ENCODE measurements at regions not wholly inside any gene's neighbourhood (a gene's known extent, or its start where the extent isn't known, plus 50 kb on each side); places are given as distances from the start of the nearest gene placed in this dataset.

DNA sequence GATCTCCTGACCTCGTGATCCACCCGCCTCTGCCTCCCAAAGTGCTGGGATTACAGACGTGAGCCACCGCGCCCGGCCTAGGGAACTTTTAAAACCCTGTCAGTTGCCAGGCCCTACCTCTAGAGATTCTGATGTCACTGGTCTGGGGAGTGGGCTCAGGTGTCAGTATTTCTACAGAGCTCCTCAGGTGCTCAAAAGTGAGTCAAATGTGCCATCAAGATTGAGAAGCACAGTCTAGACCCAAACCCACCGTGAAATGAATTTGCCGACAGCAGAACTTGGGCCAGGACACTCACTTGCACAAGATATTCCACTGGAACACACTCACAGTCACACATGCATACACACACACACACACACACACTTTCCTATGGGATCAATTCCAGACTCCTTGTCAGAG, 215.5 kb downstream of the RRAGC start:
- no peaks in the 10 kb centered on the region for H3K9me3 ChIP-seq
- no peak overlapping the region for H3K27ac ChIP-seq
- no peaks in the 10 kb centered on the region for H3K27me3 ChIP-seq
- no peak for DNase-seq
- no peaks in the 10 kb centered on the region for H3K4me1 ChIP-seq
- TF ChIP-seq, protein P1, sequence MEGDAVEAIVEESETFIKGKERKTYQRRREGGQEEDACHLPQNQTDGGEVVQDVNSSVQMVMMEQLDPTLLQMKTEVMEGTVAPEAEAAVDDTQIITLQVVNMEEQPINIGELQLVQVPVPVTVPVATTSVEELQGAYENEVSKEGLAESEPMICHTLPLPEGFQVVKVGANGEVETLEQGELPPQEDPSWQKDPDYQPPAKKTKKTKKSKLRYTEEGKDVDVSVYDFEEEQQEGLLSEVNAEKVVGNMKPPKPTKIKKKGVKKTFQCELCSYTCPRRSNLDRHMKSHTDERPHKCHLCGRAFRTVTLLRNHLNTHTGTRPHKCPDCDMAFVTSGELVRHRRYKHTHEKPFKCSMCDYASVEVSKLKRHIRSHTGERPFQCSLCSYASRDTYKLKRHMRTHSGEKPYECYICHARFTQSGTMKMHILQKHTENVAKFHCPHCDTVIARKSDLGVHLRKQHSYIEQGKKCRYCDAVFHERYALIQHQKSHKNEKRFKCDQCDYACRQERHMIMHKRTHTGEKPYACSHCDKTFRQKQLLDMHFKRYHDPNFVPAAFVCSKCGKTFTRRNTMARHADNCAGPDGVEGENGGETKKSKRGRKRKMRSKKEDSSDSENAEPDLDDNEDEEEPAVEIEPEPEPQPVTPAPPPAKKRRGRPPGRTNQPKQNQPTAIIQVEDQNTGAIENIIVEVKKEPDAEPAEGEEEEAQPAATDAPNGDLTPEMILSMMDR (IDR thresholded peaks at IDR 0.05), result no peak
- TF ChIP-seq POLR2A (IDR thresholded peaks at IDR 0.05), result no peak
- H3K4me3 ChIP-seq, result no peak overlapping the region
- no peaks in the 10 kb centered on the region for H3K36me3 ChIP-seq

DNA sequence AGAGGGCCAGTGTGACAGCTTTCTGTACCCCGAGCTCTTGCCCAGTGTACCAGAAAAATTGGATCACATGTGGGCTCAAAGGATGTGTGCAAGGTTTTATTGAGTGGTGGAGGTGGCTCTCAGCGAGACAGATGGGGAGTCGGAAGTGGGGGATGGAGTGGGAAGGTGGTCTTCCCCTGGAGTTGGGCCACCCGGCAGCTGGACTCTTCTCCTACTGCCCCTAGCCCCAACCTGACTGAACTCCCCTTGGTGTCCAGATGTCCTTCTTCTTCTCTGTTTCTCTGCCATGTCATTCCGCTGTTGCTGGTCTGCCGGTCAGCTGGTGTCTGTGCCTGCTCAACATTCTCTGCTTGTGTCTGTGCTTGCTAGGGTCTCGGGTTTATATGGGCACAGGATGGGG, 217.9 kb downstream of the RRAGC start:
- no peak for DNase-seq
- H3K4me1 ChIP-seq, result no peaks in the 10 kb centered on the region
- H3K4me3 ChIP-seq, result no peak overlapping the region
- TF ChIP-seq, protein P1 (IDR thresholded peaks at IDR 0.05), result no peak
- no peak for TF ChIP-seq POLR2A (IDR thresholded peaks at IDR 0.05)
- no peaks in the 10 kb centered on the region for H3K36me3 ChIP-seq
- no peaks in the 10 kb centered on the region for H3K27me3 ChIP-seq
- H3K9me3 ChIP-seq, result no peaks in the 10 kb centered on the region
- no peak overlapping the region for H3K27ac ChIP-seq

DNA sequence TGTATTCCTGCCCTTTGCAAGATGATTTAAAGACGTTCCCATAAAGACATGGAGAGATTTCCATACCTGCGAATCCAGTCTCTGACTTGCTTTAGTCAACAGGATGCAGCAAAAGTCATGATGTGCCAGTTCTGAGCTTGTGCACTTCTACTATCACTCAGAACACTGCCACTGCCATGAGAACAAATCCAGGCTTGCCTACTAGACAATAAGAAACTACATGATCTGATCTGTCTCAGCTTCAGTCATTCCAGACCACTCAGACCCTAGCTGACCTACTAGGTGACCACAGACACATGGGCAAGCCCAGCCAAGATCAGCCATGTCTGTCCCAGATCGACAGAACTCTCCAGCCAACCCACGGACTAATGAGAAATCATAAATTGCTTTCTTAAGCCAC, 219.2 kb downstream of the RRAGC start:
- Histone ChIP-seq H3K36me3 (no peaks in the 10 kb centered on the region), H3K27me3 (no peaks in the 10 kb centered on the region), H3K27ac (no peak overlapping the region), H3K4me3 (no peak overlapping the region), H3K9me3 (no peaks in the 10 kb centered on the region), H3K4me1 (no peaks in the 10 kb centered on the region)
- DNase-seq, result no peak
- TF ChIP-seq POLR2A (IDR thresholded peaks at IDR 0.05), result no peak
- TF ChIP-seq, protein P1 (IDR thresholded peaks at IDR 0.05), result no peak

DNA sequence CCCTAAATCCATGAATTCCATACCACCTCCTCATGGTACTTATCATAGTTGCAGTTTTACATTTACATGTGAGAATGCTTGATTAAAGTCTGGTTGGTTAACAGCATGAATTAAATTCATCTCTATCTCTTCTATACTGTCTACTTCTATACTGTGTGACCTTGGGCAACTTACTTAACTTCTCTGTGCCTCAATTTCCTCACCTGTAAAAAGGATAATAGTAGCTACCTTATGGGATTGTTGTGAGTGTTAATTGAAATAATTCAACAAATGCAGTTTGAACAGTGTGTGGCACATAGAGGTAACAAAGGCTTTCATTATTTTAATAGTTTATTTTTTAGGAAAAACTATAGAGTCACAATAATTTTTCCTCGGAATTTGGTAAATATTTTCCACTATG, 231.3 kb downstream of the RRAGC start:
- Histone ChIP-seq H3K4me1 (no peaks in the 10 kb centered on the region), H3K27me3 (no peaks in the 10 kb centered on the region), H3K36me3 (no peaks in the 10 kb centered on the region), H3K9me3 (no peaks in the 10 kb centered on the region), H3K27ac (no peak overlapping the region), H3K4me3 (no peak overlapping the region)
- no peak for DNase-seq
- no peak for TF ChIP-seq POLR2A (IDR thresholded peaks at IDR 0.05)
- TF ChIP-seq, protein P1 (IDR thresholded peaks at IDR 0.05), result no peak

DNA sequence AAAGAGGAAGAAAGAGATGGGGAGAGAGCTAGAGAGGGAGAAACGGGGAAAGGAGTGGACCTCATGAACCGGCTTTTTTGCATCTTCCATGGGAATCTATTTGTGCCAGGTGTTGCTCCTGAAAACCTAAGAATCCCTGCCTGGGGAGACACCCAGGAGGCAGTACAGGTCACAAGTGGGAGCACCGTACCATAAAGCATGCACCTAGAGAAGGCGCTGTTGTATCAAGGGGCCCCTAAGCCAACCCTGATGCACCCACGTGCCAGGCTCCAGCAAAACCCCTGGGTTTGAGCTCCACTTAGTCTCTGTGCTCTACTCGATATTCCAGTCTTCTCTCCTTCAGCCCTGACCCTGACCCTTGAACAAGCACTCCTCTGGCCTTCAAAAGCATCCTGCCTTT, 233.6 kb downstream of the RRAGC start:
- H3K4me1 ChIP-seq, result no peaks in the 10 kb centered on the region
- H3K27ac ChIP-seq, result no peak overlapping the region
- H3K36me3 ChIP-seq, result no peaks in the 10 kb centered on the region
- no peaks in the 10 kb centered on the region for H3K9me3 ChIP-seq
- no peak for TF ChIP-seq POLR2A (IDR thresholded peaks at IDR 0.05)
- TF ChIP-seq, protein P1 (IDR thresholded peaks at IDR 0.05), result no peak
- no peaks in the 10 kb centered on the region for H3K27me3 ChIP-seq
- DNase-seq, result no peak
- no peak overlapping the region for H3K4me3 ChIP-seq

DNA sequence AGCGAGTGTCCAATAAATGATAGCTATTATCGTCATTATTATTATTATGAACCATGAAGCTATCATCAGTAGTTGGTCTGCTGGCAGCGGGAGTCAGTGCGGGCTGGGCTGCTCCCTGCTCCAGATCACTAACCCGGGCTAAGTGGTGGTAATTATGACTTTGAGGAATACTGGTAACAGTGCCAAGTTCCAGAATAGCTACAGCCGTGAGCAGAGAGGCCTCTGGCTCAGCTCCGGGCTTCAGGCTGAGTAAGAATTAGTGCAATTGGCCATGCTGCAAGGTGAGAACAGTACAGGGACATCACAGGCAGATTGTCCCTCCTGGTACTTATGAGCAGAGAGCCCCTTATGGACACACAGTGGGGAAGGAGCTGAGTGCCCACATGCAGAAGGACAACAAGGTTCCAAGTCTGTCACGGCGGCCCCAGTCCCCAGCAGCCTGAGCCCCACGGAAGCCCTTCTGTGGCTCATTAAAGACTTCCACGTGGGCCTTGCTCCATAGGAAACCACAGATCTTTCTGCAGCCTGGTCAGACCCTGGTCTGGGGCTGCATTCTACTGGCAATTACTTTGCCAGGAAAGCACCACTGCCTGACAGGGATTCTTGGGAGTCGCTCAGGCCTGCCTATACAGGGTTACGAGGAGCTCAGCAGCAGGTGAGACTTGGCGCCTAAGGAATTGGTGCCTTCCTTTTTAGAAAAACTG, 235.1 kb downstream of the RRAGC start:
- Histone ChIP-seq H3K27ac (no peak overlapping the region), H3K4me3 (no peak overlapping the region), H3K36me3 (no peaks in the 10 kb centered on the region), H3K4me1 (no peaks in the 10 kb centered on the region), H3K9me3 (no peaks in the 10 kb centered on the region), H3K27me3 (no peaks in the 10 kb centered on the region)
- no peak for DNase-seq
- TF ChIP-seq, protein P1 (IDR thresholded peaks at IDR 0.05), result no peak
- TF ChIP-seq POLR2A (IDR thresholded peaks at IDR 0.05), result no peak
